ENCODE measurements at regions not wholly inside any gene's neighbourhood (a gene's known extent, or its start where the extent isn't known, plus 50 kb on each side); places are given as distances from the start of the nearest gene placed in this dataset.
"Not testable (repeated sequence)": the region's sequence is repeated elsewhere in the genome, so short reads cannot be mapped to it uniquely, and the experiment has no call there.

GRCh38 chr18:42486271-42486670 is 531.2 kb downstream of the PIK3C3 start:
- no peak for DNase-seq

- peak; percentile 97 for DNase-seq
Measured at GRCh38 chr18:42508683-42509296, 553.8 kb downstream of the PIK3C3 start.

DNA sequence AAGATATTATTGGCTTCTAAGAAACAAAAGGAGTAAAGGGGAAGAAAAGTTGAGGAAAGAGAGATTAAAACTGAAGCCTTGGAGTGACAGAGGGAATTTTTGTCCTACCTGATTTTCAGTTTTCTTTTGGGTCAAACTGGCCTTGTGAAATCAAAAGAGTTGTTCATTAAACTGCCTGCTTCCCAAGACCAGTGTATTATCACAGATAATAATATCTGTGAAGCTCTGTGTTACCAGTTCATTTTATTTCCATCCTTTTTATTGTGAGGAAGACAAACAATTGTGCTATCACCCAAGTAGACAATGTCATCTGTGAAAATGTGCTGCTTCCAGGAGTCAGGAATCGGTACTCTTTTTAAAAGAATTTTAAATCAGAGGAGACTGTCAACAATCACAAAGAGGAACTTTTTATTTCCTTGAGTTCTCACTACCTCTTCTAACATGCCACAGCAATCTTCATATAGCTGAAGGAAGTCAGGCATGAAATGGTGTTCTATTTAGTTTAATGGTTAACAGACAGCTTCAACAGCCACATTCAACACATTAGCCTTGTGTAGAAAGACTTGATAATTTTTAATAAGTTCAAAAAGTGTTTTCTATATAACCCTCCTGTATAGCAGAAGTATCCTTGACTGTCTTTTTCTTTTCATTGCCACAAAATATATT is 554.8 kb downstream of the PIK3C3 start:
- DNase-seq = no peak

DNA sequence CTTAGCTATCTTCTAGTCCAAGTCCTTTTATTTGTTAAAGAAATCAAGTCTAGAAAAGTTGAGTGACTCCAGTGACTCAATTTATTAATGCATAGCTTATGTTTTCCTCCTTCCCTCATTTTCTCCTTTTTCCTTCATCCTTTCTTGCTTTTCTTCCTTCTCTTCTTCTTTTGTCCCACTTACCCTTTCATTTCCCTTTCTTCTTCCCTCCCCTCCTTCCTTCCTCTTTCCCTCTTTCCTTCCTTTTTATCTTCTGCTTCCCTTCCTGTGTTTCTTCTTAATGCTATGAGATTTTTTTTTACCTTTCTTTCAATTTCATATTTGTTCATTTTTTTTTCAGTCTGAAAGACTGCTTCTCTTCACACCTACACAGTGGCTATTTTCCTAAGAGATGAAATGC is 555.5 kb downstream of the PIK3C3 start:
- no peak for DNase-seq

GRCh38 chr18:42513441-42513840 is 558.4 kb downstream of the PIK3C3 start:
- peak; percentile 46 for DNase-seq

GRCh38 chr18:42514512-42514911 is 559.5 kb downstream of the PIK3C3 start:
- DNase-seq = no peak

GRCh38 chr18:42517896-42518295 is 562.9 kb downstream of the PIK3C3 start:
- peak; percentile 48 for DNase-seq

- DNase-seq = peak; percentile 91
Measured at GRCh38 chr18:42518331-42518730, 563.3 kb downstream of the PIK3C3 start.

DNA sequence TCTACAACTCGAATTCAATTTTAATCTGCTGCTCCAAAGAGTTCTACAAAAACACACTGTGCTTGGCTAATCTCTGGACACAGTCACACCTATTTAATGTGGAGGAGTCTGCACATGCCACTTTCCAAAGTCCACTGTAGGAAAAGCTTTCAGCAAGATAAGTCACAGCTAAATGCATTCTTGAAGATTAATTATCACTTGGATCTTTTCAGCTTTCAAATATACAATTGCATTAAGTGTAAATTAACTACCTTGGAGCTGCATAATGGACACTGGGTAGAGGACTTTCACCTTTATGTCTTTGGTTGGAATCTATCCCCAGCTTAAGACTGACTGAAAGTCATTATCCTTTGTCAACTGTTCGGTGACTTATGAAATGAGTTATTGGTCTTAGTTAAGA is 565.1 kb downstream of the PIK3C3 start:
- DNase-seq = no peak

- peak; percentile 87 for DNase-seq
Measured at GRCh38 chr18:42525905-42526304, 570.9 kb downstream of the PIK3C3 start.

- no peak for DNase-seq
Measured at GRCh38 chr18:42527766-42528165, 572.7 kb downstream of the PIK3C3 start.

DNA sequence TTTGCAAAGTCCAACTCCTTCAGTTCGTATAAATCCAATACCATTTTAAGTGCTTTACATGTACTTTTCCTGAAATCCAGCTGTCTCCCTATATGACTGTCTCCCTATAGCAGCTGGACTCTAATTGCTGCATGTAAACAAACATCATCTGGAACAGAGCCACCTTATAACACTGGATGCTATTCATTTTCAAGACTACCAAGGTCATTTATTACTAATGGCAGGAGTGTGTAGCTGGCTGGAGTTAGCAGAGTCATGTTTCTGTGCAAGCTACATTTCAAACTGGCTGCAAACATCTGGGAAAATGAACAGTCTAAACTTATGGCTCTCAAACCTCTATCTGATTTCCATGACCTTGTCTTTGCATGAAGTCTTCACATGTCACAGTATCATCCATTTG is 575.2 kb downstream of the PIK3C3 start:
- peak; percentile 90 for DNase-seq

DNA sequence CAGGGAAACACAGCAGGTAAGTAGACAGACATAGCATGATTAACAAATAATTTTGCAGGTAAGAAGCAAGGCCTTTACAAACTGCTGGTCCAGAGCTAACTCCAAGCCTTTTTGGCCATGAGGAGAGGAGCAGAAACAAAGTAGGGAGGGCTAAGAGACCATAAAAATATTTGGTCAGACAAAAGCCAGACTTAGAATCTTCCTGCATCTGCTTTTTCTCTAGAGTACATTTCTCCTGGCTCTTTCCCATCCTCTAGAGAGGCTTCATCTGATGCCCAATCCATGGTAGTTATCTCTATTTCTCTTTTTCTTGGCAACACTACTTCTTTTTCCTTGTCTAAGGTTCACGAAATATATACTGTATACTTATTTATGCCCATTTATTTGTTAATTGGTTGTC is 577.1 kb downstream of the PIK3C3 start:
- peak; percentile 45 for DNase-seq

GRCh38 chr18:42533009-42533575 is 578.1 kb downstream of the PIK3C3 start:
- DNase-seq = peak; percentile 98

DNA sequence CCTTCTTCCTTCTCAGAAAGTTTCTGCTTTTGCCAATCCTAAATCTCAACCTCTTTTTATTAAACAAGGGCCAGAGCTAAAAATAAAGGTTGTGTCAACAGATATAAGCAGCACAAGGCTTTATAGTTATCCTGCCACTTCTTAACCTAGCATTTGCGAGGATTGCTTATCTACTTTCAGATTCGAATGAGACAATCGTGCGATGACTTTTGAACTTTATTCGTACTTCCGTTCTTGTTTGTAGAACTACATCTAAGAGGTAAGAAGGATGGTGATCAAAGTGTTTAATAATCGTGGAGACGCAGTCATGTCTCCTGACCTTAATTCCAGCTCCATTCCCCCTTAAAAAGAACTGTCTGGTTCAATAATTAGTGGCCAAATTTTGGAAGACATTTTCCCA is 578.6 kb downstream of the PIK3C3 start:
- peak; percentile 71 for DNase-seq

DNA sequence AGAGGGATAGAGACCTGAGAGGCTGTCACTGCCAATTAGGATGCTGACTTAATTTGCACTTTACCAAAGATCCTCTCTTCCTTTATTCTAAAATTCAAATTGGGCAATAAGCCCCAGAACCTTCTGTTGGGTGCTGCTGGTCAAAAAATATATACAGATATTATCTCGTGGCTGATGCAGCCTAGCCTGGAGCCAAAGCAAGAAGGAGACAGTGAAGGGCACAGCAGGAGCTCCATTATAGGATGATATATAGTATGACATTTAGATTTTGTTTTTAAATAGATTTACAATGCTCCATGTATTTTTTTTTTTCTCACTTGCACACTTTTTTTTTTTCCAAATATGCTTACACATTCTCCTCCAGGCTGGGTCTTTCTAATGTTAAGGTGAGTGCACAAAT is 579.3 kb downstream of the PIK3C3 start:
- peak; percentile 96 for DNase-seq

DNA sequence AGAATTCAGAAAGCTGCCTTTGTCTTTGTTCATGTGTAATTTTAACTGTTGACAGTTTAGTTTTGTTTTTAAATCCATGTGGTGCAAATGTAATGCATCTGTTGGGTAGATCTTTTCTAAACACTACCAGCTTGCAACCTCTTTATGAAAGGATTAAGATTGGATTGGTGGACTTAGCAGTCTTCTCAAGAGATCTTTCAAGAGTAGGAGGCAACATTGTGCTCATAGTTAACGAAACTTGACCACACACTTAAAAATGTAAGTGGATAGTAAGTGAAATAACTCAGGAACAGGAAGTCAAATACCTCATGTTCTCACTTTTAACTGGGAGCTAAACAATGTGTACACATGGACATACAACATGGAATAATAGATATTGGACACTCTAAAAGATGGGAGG is 579.0 kb downstream of the RIT2 start:
- DNase-seq = no peak

DNA sequence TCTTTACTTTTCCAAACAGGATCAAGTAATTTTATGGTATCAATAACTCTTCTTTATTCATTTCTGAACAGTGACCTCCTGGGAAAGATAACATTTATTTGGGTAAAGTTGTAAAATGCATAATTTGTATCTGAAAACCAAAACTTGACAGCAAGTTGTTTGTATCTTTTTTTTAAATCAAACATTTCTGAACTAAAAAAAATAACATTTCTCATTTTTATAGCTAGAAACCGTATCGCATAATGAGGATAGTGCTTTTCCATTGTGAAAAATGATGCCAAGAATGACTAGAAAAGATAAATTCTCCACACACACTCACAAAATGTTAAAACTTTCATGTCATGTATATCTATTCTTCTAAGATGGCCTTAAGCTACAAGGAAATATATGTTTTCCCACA is 578.2 kb downstream of the RIT2 start:
- no peak for DNase-seq

GRCh38 chr18:42544901-42545300 is 570.6 kb downstream of the RIT2 start:
- no peak for DNase-seq

DNA sequence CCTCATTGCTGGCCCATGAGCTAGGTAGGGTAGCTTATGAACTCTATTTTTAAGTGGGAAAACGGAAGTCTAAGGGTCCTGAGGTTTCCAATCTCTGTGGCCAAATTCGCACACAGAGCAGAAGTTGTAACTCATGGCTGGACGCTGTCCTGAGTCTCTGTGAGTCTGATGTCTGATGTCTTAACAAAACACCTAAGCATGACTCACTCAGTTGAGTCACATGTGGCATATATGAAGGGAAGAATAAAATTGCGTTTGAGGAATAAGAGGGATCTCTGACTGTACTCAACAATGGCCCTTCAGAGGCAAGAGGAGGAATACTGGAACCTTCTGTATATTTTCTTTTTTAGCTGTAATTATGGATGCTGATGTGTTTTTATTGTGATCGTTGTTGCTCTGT is 569.7 kb downstream of the RIT2 start:
- DNase-seq = peak; percentile 31

DNA sequence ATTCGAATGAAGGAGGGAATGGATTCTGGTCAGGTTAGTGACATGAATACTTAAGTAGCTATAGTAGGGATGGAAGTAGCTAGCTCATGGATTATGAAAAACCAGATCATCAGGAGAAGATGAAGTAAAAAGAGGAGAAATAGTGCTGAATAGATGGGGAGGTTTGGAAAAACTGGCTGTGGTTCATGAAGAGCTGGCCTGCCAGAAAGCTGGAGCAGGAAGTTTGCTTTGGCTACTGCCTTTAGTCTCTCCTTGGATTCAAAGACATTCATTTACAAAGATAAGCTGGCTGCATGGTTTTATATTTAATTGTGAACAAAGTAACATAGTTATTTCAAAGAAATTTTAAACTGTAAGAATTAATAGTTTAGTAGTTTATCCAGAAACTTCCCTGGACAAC is 567.0 kb downstream of the RIT2 start:
- DNase-seq = no peak

DNA sequence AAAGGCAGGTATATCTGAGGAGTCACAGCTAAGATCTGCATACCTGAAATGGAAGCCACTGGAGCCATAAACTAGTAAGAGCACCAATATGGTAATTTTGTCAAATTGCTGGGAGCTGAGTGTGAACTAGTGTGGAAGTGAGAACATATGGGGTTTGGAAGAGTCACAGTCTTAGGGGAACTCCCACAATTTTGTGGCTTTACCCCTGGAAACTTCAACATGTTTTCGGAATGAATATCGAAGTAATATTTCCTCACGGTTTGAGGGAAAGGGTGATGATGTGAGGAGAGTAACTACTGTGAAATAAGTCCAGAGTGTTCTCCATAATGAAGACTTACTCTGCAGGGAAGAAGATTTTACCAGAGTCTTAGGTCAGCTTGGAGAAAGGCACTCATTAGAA is 565.9 kb downstream of the RIT2 start:
- no peak for DNase-seq

GRCh38 chr18:42552559-42552958 is 562.9 kb downstream of the RIT2 start:
- DNase-seq = not testable (repeated sequence)

- no peak for DNase-seq
Measured at GRCh38 chr18:42559069-42559690, 556.3 kb downstream of the RIT2 start.
